NCI-H1092 treated with DMSO at 0.1 percent for 48 hours (cell line): ENCODE measurements at regions not wholly inside any gene's neighbourhood (a gene's known extent, or its start where the extent isn't known, plus 50 kb on each side); places are given as distances from the start of the nearest gene placed in this dataset.
A peak's percentile ranks its signal among the peaks of the same experiment; 100 is the strongest.
"Not testable (repeated sequence)": the region's sequence is repeated elsewhere in the genome, so short reads cannot be mapped to it uniquely, and the experiment has no call there.

Experiments used
- DNase-seq: peaks from one replicate; lab custom pipeline; 2025; lab: John Stamatoyannopoulos, UW

- DNase-seq = peak; percentile 71
Observed at GRCh38 chr3:18189282-18190050, 235.7 kb downstream of the SATB1 start.

- DNase-seq = peak; percentile 8
Observed at GRCh38 chr3:18188491-18188890, 236.6 kb downstream of the SATB1 start.

GRCh38 chr3:18185624-18186023 lies 239.5 kb downstream of the SATB1 start:
- DNase-seq = no peak

- not testable (repeated sequence) for DNase-seq
Observed at GRCh38 chr3:18182923-18183322, 242.2 kb downstream of the SATB1 start.

GRCh38 chr3:18179521-18179920 lies 245.6 kb downstream of the SATB1 start:
- no peak for DNase-seq

GRCh38 chr3:18177271-18177670 lies 247.9 kb downstream of the SATB1 start:
- no peak for DNase-seq

- DNase-seq = not testable (repeated sequence)
Observed at GRCh38 chr3:18173891-18174290, 251.2 kb downstream of the SATB1 start.

GRCh38 chr3:18159681-18160080 lies 265.5 kb downstream of the SATB1 start:
- DNase-seq = no peak

GRCh38 chr3:18153571-18154173 lies 271.5 kb downstream of the SATB1 start:
- no peak for DNase-seq

- no peak for DNase-seq
Observed at GRCh38 chr3:18151199-18151598, 273.9 kb downstream of the SATB1 start.

- DNase-seq = no peak
Observed at GRCh38 chr3:18149935-18150334, 275.2 kb downstream of the SATB1 start.

GRCh38 chr3:18149386-18149785 lies 275.8 kb downstream of the SATB1 start:
- no peak for DNase-seq

GRCh38 chr3:18144571-18144970 lies 280.6 kb downstream of the SATB1 start:
- no peak for DNase-seq

- DNase-seq = no peak
Observed at GRCh38 chr3:18143258-18143780, 281.8 kb downstream of the SATB1 start.

- no peak for DNase-seq
Observed at GRCh38 chr3:18137958-18138357, 287.2 kb downstream of the SATB1 start.

- no peak for DNase-seq
Observed at GRCh38 chr3:18135060-18135814, 289.9 kb downstream of the SATB1 start.

- DNase-seq = no peak
Observed at GRCh38 chr3:18134386-18135059, 290.6 kb downstream of the SATB1 start.

GRCh38 chr3:18132991-18133390 lies 292.1 kb downstream of the SATB1 start:
- no peak for DNase-seq

- no peak for DNase-seq
Observed at GRCh38 chr3:18127859-18128681, 297.1 kb downstream of the SATB1 start.

GRCh38 chr3:18127174-18127858 lies 297.8 kb downstream of the SATB1 start:
- DNase-seq = no peak

- DNase-seq = no peak
Observed at GRCh38 chr3:18126772-18127171, 298.4 kb downstream of the SATB1 start.
